ENCODE measurements at regions not wholly inside any gene's neighbourhood (a gene's known extent, or its start where the extent isn't known, plus 50 kb on each side); places are given as distances from the start of the nearest gene placed in this dataset.

- H3K4ac ChIP-seq (ENCODE audit: low read depth, low read length), result no peak overlapping the region
- no peak overlapping the region for H2BK5ac ChIP-seq (ENCODE audit: low read depth, low read length, poor library complexity)
- H3K27me3 ChIP-seq (ENCODE audit: insufficient read depth, low read length), result no peaks in the 10 kb centered on the region
- DNase-seq, result no peak
- no peaks in the 10 kb centered on the region for H3K4me1 ChIP-seq (ENCODE audit: control insufficient read depth in 1 of 2, insufficient read depth in 2 of 2, low read length in 2 of 2)
- no peaks in the 10 kb centered on the region for H3K79me2 ChIP-seq (ENCODE audit: control insufficient read depth, insufficient read depth, low read length, poor library complexity)
- no peak overlapping the region for H2AK5ac ChIP-seq (ENCODE audit: low read length)
- H3K36me3 ChIP-seq (ENCODE audit: control insufficient read depth in 1 of 2, insufficient read depth in 2 of 2, low read length in 2 of 2), result no peaks in the 10 kb centered on the region
- H3K9me3 ChIP-seq (ENCODE audit: insufficient read depth, low read depth, low read length), result no peaks in the 10 kb centered on the region
- no peak overlapping the region for H3K14ac ChIP-seq (ENCODE audit: low read length)
- no peak overlapping the region for H2AFZ ChIP-seq (ENCODE audit: insufficient read depth, low read length, poor library complexity)
- H3K27ac ChIP-seq (ENCODE audit: low read depth, low read length), result no peak overlapping the region
- H4K8ac ChIP-seq (ENCODE audit: low read depth, low read length), result no peak overlapping the region
- H4K91ac ChIP-seq (ENCODE audit: low read depth, low read length), result no peak overlapping the region
- H2BK12ac ChIP-seq (ENCODE audit: low read length), result no peak overlapping the region
- no peak overlapping the region for H3K9ac ChIP-seq (ENCODE audit: low read length)
- no peak overlapping the region for H3K4me2 ChIP-seq (ENCODE audit: low read length)
- H3K4me3 ChIP-seq (ENCODE audit: low read depth, low read length), result no peak overlapping the region
- H4K12ac ChIP-seq (ENCODE audit: low read depth, low read length), result no peak overlapping the region
- H2BK120ac ChIP-seq (ENCODE audit: insufficient read depth, low read length, poor library complexity), result no peak overlapping the region
- H3K79me1 ChIP-seq (ENCODE audit: low read length), result no peaks in the 10 kb centered on the region
- H3K18ac ChIP-seq (ENCODE audit: low read length), result no peak overlapping the region
- H3K23ac ChIP-seq (ENCODE audit: low read length), result no peak overlapping the region
- WGBS (ENCODE audit: extremely low coverage, insufficient coverage, insufficient read length), result no CpG with 5 or more reads among the region's 3 CpGs
Observed at GRCh38 chr1:103986792-103987191, 237.1 kb downstream of the AMY1C start.

GRCh38 chr1:103997631-103998030 is 247.9 kb downstream of the AMY1C start:
- H3K27ac ChIP-seq (ENCODE audit: low read depth, low read length), result no peak overlapping the region
- no peak overlapping the region for H3K23ac ChIP-seq (ENCODE audit: low read length)
- no peak overlapping the region for H2BK120ac ChIP-seq (ENCODE audit: insufficient read depth, low read length, poor library complexity)
- H3K4me2 ChIP-seq (ENCODE audit: low read length), result no peak overlapping the region
- H3K18ac ChIP-seq (ENCODE audit: low read length), result no peak overlapping the region
- H2BK12ac ChIP-seq (ENCODE audit: low read length), result no peak overlapping the region
- no peak overlapping the region for H4K91ac ChIP-seq (ENCODE audit: low read depth, low read length)
- H3K14ac ChIP-seq (ENCODE audit: low read length), result no peak overlapping the region
- no peak for DNase-seq
- H3K79me2 ChIP-seq (ENCODE audit: control insufficient read depth, insufficient read depth, low read length, poor library complexity), result no peaks in the 10 kb centered on the region
- no peak overlapping the region for H2AK5ac ChIP-seq (ENCODE audit: low read length)
- H4K12ac ChIP-seq (ENCODE audit: low read depth, low read length), result no peak overlapping the region
- H2BK5ac ChIP-seq (ENCODE audit: low read depth, low read length, poor library complexity), result no peak overlapping the region
- no peak overlapping the region for H3K9ac ChIP-seq (ENCODE audit: low read length)
- WGBS (ENCODE audit: extremely low coverage, insufficient coverage, insufficient read length), result no CpG with 5 or more reads among the region's 3 CpGs
- H3K27me3 ChIP-seq (ENCODE audit: insufficient read depth, low read length), result no peaks in the 10 kb centered on the region
- H3K4ac ChIP-seq (ENCODE audit: low read depth, low read length), result no peak overlapping the region
- H3K36me3 ChIP-seq (ENCODE audit: control insufficient read depth in 1 of 2, insufficient read depth in 2 of 2, low read length in 2 of 2), result no peaks in the 10 kb centered on the region
- H3K4me3 ChIP-seq (ENCODE audit: low read depth, low read length), result no peak overlapping the region
- no peaks in the 10 kb centered on the region for H3K4me1 ChIP-seq (ENCODE audit: control insufficient read depth in 1 of 2, insufficient read depth in 2 of 2, low read length in 2 of 2)
- H3K79me1 ChIP-seq (ENCODE audit: low read length), result no peaks in the 10 kb centered on the region
- H3K9me3 ChIP-seq (ENCODE audit: insufficient read depth, low read depth, low read length), result no peaks in the 10 kb centered on the region
- H4K8ac ChIP-seq (ENCODE audit: low read depth, low read length), result no peak overlapping the region
- no peak overlapping the region for H2AFZ ChIP-seq (ENCODE audit: insufficient read depth, low read length, poor library complexity)

- no peak overlapping the region for H2BK5ac ChIP-seq (ENCODE audit: low read depth, low read length, poor library complexity)
- no peak overlapping the region for H2BK12ac ChIP-seq (ENCODE audit: low read length)
- H3K23ac ChIP-seq (ENCODE audit: low read length), result no peak overlapping the region
- no peak overlapping the region for H4K91ac ChIP-seq (ENCODE audit: low read depth, low read length)
- H3K4ac ChIP-seq (ENCODE audit: low read depth, low read length), result no peak overlapping the region
- DNase-seq, result no peak
- H4K12ac ChIP-seq (ENCODE audit: low read depth, low read length), result no peak overlapping the region
- H3K4me3 ChIP-seq (ENCODE audit: low read depth, low read length), result no peak overlapping the region
- H2AK5ac ChIP-seq (ENCODE audit: low read length), result no peak overlapping the region
- no peak overlapping the region for H3K4me2 ChIP-seq (ENCODE audit: low read length)
- H3K4me1 ChIP-seq (ENCODE audit: control insufficient read depth in 1 of 2, insufficient read depth in 2 of 2, low read length in 2 of 2), result no peaks in the 10 kb centered on the region
- H4K8ac ChIP-seq (ENCODE audit: low read depth, low read length), result no peak overlapping the region
- H3K27me3 ChIP-seq (ENCODE audit: insufficient read depth, low read length), result no peaks in the 10 kb centered on the region
- H3K36me3 ChIP-seq (ENCODE audit: control insufficient read depth in 1 of 2, insufficient read depth in 2 of 2, low read length in 2 of 2), result no peaks in the 10 kb centered on the region
- no peak overlapping the region for H3K27ac ChIP-seq (ENCODE audit: low read depth, low read length)
- H3K79me1 ChIP-seq (ENCODE audit: low read length), result no peaks in the 10 kb centered on the region
- H2BK120ac ChIP-seq (ENCODE audit: insufficient read depth, low read length, poor library complexity), result no peak overlapping the region
- no peak overlapping the region for H2AFZ ChIP-seq (ENCODE audit: insufficient read depth, low read length, poor library complexity)
- H3K14ac ChIP-seq (ENCODE audit: low read length), result no peak overlapping the region
- no CpG with 5 or more reads among the region's 1 CpG for WGBS (ENCODE audit: extremely low coverage, insufficient coverage, insufficient read length)
- H3K9ac ChIP-seq (ENCODE audit: low read length), result no peak overlapping the region
- no peaks in the 10 kb centered on the region for H3K79me2 ChIP-seq (ENCODE audit: control insufficient read depth, insufficient read depth, low read length, poor library complexity)
- no peaks in the 10 kb centered on the region for H3K9me3 ChIP-seq (ENCODE audit: insufficient read depth, low read depth, low read length)
- no peak overlapping the region for H3K18ac ChIP-seq (ENCODE audit: low read length)
Observed at GRCh38 chr1:104018922-104019674, 269.4 kb downstream of the AMY1C start.

GRCh38 chr1:104019675-104020049 is 270.0 kb downstream of the AMY1C start:
- no peak overlapping the region for H3K4me2 ChIP-seq (ENCODE audit: low read length)
- no peak overlapping the region for H4K12ac ChIP-seq (ENCODE audit: low read depth, low read length)
- H4K91ac ChIP-seq (ENCODE audit: low read depth, low read length), result no peak overlapping the region
- no peak overlapping the region for H3K4me3 ChIP-seq (ENCODE audit: low read depth, low read length)
- H3K9ac ChIP-seq (ENCODE audit: low read length), result no peak overlapping the region
- H3K18ac ChIP-seq (ENCODE audit: low read length), result no peak overlapping the region
- no peaks in the 10 kb centered on the region for H3K36me3 ChIP-seq (ENCODE audit: control insufficient read depth in 1 of 2, insufficient read depth in 2 of 2, low read length in 2 of 2)
- H4K8ac ChIP-seq (ENCODE audit: low read depth, low read length), result no peak overlapping the region
- H3K79me2 ChIP-seq (ENCODE audit: control insufficient read depth, insufficient read depth, low read length, poor library complexity), result no peaks in the 10 kb centered on the region
- no peak overlapping the region for H2AK5ac ChIP-seq (ENCODE audit: low read length)
- H3K27me3 ChIP-seq (ENCODE audit: insufficient read depth, low read length), result no peaks in the 10 kb centered on the region
- H2BK120ac ChIP-seq (ENCODE audit: insufficient read depth, low read length, poor library complexity), result no peak overlapping the region
- H3K14ac ChIP-seq (ENCODE audit: low read length), result no peak overlapping the region
- WGBS (ENCODE audit: extremely low coverage, insufficient coverage, insufficient read length), result no CpG with 5 or more reads among the region's 1 CpG
- no peaks in the 10 kb centered on the region for H3K9me3 ChIP-seq (ENCODE audit: insufficient read depth, low read depth, low read length)
- H3K4ac ChIP-seq (ENCODE audit: low read depth, low read length), result no peak overlapping the region
- no peak overlapping the region for H2BK12ac ChIP-seq (ENCODE audit: low read length)
- H3K23ac ChIP-seq (ENCODE audit: low read length), result no peak overlapping the region
- no peaks in the 10 kb centered on the region for H3K4me1 ChIP-seq (ENCODE audit: control insufficient read depth in 1 of 2, insufficient read depth in 2 of 2, low read length in 2 of 2)
- no peak overlapping the region for H2AFZ ChIP-seq (ENCODE audit: insufficient read depth, low read length, poor library complexity)
- H3K79me1 ChIP-seq (ENCODE audit: low read length), result no peaks in the 10 kb centered on the region
- no peak overlapping the region for H2BK5ac ChIP-seq (ENCODE audit: low read depth, low read length, poor library complexity)
- H3K27ac ChIP-seq (ENCODE audit: low read depth, low read length), result no peak overlapping the region
- no peak for DNase-seq

Measured in trophoblast cell (in vitro differentiated cells and primary cell).